ENCODE measurements at regions not wholly inside any gene's neighbourhood (a gene's known extent, or its start where the extent isn't known, plus 50 kb on each side); places are given as distances from the start of the nearest gene placed in this dataset.

DNA sequence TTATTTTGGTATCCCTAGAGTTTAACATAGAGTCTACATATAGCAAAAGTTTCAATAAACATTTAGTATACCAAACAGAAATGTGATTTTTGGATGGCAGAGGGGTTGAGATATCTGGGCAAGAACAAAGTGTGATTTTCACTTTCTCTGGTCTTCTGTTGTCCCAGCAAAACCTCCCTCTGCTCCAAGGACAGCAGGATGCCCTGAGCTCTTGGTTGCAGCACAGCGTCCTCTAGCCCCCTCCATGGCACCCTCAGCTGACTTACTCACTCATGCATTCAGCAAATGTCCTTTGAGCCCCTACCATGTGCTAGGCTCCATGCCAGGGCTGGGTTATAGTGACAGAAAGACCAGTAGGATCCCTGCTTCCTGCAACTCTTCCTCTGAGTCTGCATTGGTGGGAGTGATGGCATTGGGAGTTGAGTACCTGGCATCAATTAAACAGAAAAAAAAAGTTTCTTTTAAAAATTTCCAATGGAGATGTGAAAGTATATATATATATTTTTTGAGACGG is 104.8 kb upstream of the UBL3 start:
- DNase-seq (ENCODE audit: low read depth): no peak

GRCh38 chr13:29954082-29955028 is 103.9 kb upstream of the UBL3 start:
- peak; percentile 25 for DNase-seq (ENCODE audit: low read depth)

DNA sequence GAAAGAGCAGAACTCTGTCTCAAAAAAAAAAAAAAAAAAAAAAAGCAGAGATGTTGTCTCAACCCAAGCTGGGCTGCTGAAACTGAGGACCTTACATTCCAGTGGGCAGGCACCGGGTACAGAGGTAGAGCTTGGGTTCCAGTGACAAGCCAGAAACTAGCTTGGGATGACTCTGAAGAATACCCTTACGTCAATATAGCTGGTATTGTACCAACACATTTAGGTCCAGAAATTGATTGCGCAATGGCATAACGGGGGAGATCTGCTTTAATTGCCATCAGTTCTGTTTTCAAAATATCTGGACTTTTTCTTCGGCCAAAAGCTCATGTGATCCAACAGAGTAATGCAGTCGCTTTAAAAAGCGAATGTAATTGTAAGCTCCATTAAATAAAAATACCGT is 103.1 kb upstream of the UBL3 start:
- DNase-seq (ENCODE audit: low read depth): no peak

DNA sequence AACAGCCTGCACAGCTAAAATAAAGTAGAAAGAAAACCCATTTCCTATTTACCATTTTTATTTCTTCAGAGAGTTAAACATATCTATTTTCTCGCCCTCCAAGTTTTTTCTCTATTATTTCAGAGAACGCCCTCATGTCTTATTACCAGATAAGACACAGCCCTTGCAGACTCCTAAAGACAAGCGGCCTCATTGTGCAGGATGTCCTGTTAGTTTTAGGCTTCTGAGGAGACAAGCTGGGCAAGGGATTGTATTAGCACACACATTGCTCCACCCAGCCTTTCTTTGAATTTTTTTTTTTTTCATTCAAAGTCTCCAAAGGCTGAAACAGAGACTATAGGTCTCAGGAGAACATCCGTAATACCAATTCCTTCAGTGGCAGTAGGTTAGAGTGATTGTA is 101.8 kb upstream of the UBL3 start:
- DNase-seq (ENCODE audit: low read depth): no peak

- DNase-seq (ENCODE audit: low read depth): no peak
Measured at GRCh38 chr13:29948791-29949190, 98.4 kb upstream of the UBL3 start.

DNA sequence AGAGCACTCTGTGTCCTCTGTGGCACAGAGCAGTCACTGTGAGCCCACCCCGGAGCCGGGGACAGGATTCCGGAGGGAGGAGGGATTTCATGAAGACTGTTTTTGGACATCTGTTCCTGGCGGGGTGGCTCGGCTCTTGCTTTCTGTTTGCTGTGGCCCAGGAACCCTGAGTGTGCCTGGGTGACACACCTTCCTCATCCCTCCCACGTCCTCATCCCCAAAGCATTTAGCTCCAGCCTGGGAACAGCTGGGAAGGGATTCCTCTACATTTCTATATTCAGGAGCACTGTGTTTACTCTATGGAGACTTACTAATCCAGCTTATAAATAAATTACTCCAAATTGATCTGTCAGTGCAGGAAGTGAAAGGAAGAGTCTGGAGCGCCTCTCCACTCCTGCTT is 97.8 kb upstream of the UBL3 start:
- DNase-seq (ENCODE audit: low read depth): no peak

DNA sequence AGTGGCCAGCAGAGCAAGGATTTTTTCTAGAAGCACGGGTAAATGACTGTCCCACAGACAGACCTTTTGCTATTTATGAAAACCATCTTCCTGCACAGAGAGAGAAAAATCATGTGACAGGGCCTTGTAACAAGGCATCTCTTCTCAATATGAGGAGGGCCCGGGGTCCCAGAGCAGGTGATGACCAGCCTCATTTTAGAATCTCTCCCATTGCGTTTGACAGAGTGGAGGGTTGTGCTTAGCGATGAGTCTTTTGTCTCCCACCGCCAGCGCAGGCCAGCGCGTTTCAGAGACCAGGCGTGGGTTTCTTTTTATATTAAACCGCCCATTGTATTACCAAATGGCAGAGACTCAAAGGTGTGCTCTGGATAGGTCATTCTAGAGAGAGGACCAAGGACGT is 97.4 kb upstream of the UBL3 start:
- no peak for DNase-seq (ENCODE audit: low read depth)

DNA sequence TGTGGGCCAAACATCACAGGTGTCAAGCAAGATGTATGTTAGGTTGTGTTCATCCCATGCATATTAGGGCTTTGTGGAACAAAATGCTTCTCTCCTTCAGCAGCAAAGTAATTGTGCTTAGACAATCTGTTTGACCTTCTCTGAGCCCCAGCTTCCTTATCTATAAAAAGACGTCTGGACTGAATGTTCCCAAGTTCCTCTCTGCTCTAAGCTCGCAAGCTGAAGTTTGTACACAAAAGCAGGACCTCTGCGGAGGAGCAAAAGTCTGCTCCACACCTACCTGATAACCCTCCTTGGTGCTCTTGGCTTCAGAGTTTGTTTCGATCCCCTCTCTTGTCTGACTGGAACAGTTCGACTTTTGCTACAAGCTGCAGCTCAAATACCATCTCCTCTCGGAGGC is 95.7 kb upstream of the UBL3 start:
- DNase-seq (ENCODE audit: low read depth): no peak

DNA sequence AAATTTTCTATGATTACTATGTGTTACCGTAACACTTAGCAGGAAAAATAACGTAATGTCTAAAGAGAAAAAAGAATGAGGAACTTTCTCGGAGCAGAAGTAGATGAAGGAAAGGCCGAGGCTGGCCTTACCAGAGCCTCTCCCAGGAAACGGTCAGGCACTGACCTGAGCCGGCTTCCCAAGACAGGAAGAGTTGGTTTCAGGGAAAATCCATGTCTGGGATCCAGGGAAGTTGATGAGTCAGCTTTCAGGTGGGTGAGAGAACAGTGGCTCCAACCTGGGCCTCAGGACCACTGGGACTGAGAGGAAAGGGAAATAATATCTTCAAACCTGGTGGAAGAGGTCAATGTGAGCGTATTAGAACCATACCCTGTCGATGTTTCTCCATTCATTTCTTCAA is 93.3 kb upstream of the UBL3 start:
- no peak for DNase-seq (ENCODE audit: low read depth)

DNA sequence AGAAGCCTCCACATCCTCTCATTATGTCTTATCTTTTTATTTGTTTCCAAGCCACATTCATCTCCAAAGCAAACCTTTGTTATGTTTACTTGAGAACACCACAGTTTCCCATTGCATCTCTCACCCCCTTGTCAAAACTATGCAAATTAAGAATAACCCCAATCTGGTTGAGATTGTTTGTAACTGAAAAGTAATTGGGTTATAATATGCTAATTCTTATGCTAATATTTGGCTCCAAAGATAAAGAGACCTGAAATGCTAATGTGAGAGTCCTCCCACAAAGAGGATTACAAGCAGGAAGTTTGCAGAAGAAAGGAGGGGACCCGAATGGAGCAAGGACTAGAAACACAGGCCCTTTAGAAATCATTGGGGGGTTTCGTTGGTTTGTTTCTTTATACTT is 92.9 kb upstream of the UBL3 start:
- no peak for DNase-seq (ENCODE audit: low read depth)

DNA sequence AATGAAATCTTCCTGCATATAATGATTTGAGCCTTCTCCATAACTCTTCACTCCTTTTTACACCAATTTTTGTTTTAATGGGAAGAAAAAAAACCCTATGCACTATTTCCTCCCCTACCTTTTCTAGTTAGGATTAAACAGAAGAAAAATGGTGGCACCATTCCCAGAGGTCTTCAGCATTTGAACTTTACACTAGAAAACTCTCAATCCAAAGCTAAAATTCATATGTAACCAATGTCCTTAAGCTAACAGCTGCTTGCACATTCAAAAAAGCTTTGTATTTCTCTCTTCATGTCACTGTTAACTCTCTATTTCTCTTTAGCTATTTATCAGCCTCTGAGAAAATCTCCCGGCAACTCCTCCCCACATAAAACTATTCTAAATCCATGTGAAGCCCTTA is 90.3 kb upstream of the UBL3 start:
- DNase-seq (ENCODE audit: low read depth): no peak

GRCh38 chr13:29939158-29939557 is 88.7 kb upstream of the UBL3 start:
- DNase-seq (ENCODE audit: low read depth): no peak

DNA sequence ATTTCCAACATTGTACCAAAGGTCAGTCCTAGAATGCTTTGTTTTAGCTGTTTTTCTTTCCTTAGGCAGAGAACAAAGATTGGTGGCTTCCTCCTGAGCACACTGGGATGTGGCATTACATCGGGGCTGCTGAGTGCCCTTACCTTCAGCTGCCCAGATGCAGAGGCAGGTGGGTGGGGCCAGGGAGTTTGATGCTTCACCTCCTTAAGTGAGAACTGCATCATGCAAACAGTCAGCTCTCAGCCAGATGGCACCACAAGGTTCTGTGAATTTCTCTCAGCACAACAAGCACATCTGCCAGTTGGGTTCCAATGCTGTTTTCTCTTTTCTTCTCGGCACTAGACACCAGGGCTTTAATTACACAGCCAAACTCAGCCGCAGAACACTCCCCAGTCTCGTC is 87.4 kb upstream of the UBL3 start:
- DNase-seq (ENCODE audit: low read depth): no peak

DNA sequence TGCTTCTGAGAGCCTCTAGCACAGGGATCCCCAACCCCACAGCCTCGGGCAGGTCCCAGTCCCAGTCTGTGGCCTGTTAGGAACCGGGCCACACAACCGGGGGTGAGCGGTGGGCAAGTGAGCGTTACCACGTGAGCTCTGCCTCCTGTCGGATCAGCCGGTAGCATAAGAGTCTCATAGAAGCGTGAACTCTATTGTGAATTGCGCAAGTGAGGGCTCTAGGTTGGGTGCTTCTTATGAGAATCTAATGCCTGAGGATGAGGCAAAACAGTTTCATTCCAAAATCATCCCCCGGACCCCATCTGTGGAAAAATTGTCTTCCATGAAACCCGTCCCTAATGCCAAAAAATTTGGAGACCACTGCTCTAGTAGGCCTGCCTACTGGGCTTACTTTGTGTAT is 87.0 kb upstream of the UBL3 start:
- no peak for DNase-seq (ENCODE audit: low read depth)

DNA sequence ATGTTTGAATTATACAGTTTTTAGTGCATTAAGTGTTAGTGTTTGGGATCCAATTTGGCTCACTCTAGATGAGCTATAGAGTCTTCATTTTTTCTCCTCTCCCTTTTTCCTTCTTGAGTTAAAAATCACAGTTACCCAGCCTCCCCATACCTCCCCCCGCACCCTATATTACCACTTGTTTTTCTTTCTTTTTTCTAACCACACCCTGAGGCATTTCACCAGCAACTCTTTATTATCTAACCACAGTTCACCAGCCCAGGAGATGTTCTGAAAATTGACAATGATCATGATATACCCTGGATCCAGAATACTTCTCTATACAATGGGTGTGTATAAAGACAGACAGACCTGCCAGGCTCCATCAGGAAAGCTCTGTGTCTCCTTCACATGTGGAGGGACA is 86.5 kb upstream of the UBL3 start:
- no peak for DNase-seq (ENCODE audit: low read depth)

GRCh38 chr13:29936051-29936813 is 85.8 kb upstream of the UBL3 start:
- no peak for DNase-seq (ENCODE audit: low read depth)

GRCh38 chr13:29935309-29935981 is 85.0 kb upstream of the UBL3 start:
- peak; percentile 56 for DNase-seq (ENCODE audit: low read depth)

DNA sequence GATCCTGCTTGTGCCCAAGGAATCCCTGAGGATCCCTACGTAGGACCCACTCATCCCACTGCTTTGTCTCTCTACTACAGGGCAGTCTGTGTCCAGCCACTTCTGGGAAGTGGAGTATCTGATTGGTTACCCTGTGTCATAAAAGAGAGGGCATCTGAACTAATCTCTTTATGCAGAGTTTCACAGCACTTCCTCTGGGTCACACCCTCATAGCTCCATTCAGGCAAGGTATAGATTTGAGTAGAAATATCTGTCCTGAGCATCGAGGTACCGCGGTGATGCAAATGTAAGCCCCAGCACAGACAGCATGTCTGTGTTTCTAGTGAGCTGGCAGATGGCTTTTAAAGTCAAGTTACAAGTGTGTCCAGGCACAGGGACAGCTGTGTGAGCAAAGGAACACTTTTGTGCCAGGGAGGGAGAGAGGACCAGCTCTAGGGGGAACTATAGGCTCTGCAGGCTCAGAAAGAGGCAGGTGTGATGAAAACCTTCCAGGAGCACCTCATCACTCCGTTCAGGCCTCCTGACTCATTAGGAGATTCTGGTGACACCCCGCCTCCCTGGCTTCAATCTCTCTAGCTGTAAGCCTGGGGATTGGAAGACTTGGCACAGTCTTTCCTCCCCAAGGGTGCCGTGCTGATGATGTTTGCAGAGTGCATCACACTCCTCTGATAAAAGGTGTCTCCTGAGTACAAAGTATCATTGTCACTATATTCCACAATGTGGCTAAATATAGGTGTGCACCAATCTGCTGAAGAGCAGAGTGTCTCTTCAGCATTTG is 84.3 kb upstream of the UBL3 start:
- no peak for DNase-seq (ENCODE audit: low read depth)

DNA sequence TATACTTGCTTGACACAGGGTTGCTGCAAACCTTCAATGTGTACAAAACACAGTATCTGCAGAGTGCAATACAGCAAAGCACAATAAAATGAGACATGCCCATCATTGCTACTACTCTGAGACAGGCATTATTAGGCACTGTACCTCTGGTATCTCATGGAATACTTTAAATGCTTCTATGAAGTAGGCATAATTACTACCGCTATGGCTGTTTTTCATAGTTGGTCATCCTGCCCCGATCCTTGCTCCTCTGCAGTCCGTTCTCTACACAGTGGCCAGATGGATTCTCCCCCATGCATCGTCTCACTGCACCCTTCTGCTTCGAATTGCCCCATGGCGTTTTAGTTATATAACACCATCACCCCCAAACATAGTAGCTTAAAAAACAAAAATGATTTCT is 83.0 kb upstream of the UBL3 start:
- no peak for DNase-seq (ENCODE audit: low read depth)

DNA sequence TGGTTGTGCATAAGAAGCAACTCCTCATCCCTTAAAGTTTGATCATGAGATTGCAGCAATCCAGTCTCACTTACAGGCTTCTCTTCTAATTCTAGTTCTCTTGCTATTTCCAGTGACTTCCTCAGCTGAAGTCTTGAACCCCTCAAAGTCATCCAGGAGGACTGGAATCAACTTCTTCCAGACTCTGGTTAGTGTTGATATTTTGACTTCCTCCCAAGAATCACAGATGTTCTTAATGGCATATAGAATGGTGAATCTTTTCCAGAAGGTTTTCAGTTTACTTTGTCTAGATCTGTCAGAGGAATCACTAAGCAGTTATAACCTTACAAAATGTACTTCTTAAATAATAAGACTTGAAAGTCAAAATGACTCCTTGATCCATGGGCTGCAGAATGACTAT is 81.3 kb upstream of the UBL3 start:
- no peak for DNase-seq (ENCODE audit: low read depth)

DNA sequence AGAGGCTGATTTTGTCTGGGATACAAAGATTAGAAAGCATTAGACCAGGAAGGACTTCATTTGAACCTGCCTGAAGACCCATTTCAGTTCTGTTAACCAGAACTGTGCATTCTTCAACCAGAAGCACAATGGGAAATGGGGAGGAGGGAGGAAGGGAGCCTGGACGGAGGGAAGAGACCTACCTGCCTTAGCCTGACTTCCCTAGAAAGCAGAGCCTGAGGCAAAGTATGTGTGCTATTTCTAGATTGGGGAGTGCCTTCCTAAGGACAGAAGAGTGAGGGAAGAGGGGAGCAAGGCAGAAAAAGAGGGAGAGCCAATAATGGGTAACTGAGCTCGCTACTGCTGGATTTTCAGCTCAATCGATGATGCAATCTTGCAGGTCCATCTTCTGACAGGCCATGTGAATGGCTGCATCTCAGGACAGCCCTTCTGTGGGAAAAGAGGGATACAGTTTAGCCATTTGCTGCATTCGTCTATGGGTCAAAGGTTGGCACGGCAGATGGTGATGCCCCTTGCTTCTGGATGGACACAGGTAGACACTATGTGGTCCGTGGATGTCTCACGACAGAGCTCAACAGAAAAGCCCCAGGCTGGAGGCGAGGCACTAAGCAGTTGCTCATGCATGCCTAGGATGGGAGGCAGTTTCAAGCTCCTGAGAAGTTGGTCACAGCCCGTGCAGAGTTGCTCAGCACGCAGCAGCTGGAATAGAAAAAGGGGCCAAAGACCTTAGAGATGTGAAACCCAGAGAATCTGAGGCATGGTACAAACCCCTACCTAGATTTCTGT is 78.8 kb upstream of the UBL3 start:
- DNase-seq (ENCODE audit: low read depth): no peak
